ENCODE measurements at regions not wholly inside any gene's neighbourhood (a gene's known extent, or its start where the extent isn't known, plus 50 kb on each side); places are given as distances from the start of the nearest gene placed in this dataset.
A peak's percentile ranks its signal among the peaks of the same experiment; 100 is the strongest.
"Not testable (repeated sequence)": the region's sequence is repeated elsewhere in the genome, so short reads cannot be mapped to it uniquely, and the experiment has no call there.

DNA sequence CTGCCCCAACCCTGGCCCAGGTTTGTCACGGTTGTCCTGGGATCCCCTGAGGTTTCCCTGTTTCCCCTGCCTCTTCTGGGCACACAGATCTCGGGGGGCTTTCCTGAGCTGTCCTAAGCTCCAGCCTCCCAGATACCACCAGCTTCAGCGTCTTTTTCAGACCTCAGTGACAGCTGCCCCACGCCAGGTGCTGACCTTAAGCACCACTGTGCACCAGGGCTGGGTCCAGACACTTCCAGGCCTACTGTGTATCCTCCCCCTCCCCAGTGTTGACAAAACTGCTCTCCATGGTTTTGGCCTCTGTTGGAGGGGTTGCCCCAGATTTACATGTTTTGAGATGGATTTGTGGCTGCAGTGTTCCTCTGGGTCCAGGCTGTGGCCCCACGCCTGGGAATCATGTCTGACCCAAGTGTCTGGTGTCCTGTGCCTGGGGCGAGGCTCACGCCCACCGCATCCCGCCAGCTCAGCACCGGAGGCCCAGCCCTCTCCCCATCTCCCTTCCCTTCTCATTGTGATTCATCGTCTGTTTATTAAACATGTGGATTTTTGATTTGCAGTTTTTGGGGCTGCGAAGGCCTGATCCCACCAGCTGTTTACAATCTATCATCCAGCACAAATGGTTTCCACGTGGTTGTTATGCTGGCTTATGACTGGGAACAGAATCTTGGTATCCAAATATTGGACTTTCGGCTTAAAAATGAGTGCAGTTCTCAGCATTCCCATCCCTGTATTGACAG is 82.1 kb downstream of the METRNL start:
- intact Hi-C loops (cut with DNase I, micrococcal nuclease) = no loop called here
- TF ChIP-seq, protein P1, sequence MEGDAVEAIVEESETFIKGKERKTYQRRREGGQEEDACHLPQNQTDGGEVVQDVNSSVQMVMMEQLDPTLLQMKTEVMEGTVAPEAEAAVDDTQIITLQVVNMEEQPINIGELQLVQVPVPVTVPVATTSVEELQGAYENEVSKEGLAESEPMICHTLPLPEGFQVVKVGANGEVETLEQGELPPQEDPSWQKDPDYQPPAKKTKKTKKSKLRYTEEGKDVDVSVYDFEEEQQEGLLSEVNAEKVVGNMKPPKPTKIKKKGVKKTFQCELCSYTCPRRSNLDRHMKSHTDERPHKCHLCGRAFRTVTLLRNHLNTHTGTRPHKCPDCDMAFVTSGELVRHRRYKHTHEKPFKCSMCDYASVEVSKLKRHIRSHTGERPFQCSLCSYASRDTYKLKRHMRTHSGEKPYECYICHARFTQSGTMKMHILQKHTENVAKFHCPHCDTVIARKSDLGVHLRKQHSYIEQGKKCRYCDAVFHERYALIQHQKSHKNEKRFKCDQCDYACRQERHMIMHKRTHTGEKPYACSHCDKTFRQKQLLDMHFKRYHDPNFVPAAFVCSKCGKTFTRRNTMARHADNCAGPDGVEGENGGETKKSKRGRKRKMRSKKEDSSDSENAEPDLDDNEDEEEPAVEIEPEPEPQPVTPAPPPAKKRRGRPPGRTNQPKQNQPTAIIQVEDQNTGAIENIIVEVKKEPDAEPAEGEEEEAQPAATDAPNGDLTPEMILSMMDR (IDR thresholded peaks at IDR 0.05) = no peak
- ATAC-seq (peak; percentile 62), DNase-seq (no peak)
- Histone ChIP-seq H3K4me3 (no peak overlapping the region), H3K4me1 (ENCODE audit: low read depth) (no peaks in the 10 kb centered on the region), H3K9me3 (no peaks in the 10 kb centered on the region), H3K36me3 (ENCODE audit: low read depth) (no peaks in the 10 kb centered on the region)

DNA sequence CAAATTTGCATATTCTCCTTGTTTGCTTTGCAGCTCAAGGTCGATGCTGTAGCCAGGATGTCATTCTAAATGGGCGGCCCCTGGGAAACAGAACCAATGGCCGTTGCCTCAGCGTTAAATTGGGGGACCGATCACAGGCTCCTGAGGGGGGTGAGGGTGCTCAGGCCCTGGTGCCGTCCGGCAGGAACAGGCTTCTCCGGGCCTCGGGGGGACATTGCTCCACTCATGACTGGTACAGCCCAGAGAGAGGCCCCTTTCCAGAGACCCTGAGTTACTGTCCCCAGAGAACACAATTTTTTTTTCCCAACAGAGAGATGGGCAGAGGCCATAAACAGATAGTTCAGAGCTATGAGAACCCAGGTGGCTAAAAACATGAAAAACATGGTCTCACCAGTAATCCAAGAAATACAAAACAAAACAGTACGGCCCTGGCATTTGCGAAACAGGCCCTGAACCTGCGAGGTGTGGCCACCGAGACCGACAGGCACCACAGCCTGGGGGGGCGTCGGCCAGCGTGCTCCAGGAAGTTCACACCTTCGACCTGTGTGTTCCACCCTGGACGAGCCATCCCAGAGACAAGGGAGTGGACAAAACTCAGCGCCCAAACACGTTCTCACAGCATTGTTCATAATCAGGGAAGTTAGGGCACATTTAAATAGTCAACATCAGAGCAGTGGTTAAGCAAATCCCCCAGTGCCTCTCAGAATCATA is 82.8 kb downstream of the METRNL start:
- no peak overlapping the region for H3K4me3 ChIP-seq
- intact Hi-C loops (cut with DNase I, micrococcal nuclease) = no loop called here
- ATAC-seq = no peak
- no peaks in the 10 kb centered on the region for H3K36me3 ChIP-seq (ENCODE audit: low read depth)
- no peaks in the 10 kb centered on the region for H3K4me1 ChIP-seq (ENCODE audit: low read depth)
- H3K9me3 ChIP-seq = no peaks in the 10 kb centered on the region
- no peak for DNase-seq
- TF ChIP-seq, protein P1 (IDR thresholded peaks at IDR 0.05) = no peak

DNA sequence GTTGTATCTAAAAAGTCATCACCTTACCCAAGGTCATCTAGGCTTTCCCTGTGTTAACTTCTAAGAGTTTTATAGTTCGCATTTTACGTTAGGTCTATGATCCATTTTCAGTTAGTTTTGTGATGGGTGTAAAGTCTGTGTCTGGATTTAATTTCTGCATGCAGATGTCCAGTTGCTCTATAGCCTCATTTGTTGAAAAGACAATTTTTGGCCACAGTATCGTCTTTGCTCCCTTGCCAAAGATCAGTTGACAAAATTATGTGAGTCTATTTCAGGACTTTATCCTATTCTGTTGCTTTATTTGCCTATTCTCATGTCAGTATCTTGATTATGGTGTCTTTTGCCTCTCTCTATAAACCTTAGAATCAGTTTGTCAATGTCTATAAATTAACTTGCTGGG is 85.1 kb downstream of the METRNL start:
- Histone ChIP-seq H3K9me3 (no peaks in the 10 kb centered on the region), H3K36me3 (ENCODE audit: low read depth) (no peaks in the 10 kb centered on the region), H3K4me3 (no peak overlapping the region), H3K4me1 (ENCODE audit: low read depth) (no peaks in the 10 kb centered on the region)
- TF ChIP-seq, protein P1 (IDR thresholded peaks at IDR 0.05) = no peak
- intact Hi-C loops (cut with DNase I, micrococcal nuclease) = no loop called here
- no peak for DNase-seq
- ATAC-seq = no peak

DNA sequence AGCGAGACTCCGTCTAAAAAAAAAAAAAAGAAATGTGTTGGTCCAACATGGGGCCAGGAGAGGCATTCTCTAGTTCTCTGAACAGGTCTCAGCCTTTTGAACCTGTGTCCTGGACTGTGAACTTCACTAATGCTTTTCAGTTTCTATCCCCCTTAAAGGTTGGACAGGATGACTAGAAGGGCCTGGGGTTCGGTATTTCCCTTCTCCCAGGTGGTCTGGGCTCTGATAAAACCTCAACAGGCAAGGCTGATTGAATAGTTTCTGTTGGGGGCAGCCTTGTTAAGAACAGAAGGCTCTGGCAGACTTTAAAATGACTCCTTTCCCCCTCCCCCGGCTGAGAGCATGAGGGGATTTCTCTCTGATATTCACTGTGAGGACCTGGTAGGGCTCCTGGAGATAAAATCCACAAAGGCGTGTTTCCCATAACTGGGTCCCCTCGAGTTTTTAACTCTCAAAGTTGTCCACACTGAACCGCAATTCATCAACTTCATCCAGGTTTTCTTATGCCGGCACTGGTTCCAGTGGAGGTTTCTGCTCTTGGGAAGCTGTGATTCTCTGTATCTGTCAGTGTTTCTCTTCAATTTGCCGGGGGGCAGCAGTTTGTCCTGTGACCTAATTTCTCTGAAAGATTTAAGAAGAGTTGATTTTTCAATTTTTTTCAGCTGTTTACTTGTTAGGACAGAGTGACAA is 91.3 kb downstream of the METRNL start:
- Histone ChIP-seq H3K4me3 (no peak overlapping the region), H3K9me3 (no peaks in the 10 kb centered on the region), H3K4me1 (ENCODE audit: low read depth) (no peaks in the 10 kb centered on the region), H3K36me3 (ENCODE audit: low read depth) (no peaks in the 10 kb centered on the region)
- TF ChIP-seq, protein P1 (IDR thresholded peaks at IDR 0.05) = no peak
- intact Hi-C loops (cut with DNase I, micrococcal nuclease) = no loop called here
- DNase-seq = no peak
- no peak for ATAC-seq

DNA sequence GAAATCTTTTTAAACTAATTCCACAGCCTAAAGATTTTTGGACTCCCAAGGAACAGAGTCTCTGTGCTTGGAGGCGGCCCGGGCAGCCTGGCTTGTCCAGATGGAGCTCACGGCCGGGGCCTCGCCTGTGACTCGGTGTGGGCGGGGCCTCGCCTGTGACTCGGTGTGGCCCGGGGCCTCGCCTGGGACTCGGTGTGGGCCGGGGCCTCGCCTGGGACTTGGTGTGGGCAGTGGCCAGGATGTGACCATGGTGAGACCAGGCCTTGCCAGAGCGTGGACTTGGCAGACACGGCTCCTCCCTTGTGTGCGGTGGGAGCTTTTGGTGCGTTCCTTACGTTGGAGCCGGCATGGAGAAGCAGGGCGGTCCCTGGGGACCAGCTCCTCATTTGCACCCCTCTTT is 92.3 kb downstream of the METRNL start:
- TF ChIP-seq, protein P1 (IDR thresholded peaks at IDR 0.05) = no peak
- no peak overlapping the region for H3K4me3 ChIP-seq
- H3K9me3 ChIP-seq = no peaks in the 10 kb centered on the region
- intact Hi-C loops (cut with DNase I, micrococcal nuclease) = no loop called here
- no peaks in the 10 kb centered on the region for H3K4me1 ChIP-seq (ENCODE audit: low read depth)
- no peaks in the 10 kb centered on the region for H3K36me3 ChIP-seq (ENCODE audit: low read depth)
- DNase-seq = peak in 1 of 3 donors; percentile 47
- peak; percentile 9 for ATAC-seq

DNA sequence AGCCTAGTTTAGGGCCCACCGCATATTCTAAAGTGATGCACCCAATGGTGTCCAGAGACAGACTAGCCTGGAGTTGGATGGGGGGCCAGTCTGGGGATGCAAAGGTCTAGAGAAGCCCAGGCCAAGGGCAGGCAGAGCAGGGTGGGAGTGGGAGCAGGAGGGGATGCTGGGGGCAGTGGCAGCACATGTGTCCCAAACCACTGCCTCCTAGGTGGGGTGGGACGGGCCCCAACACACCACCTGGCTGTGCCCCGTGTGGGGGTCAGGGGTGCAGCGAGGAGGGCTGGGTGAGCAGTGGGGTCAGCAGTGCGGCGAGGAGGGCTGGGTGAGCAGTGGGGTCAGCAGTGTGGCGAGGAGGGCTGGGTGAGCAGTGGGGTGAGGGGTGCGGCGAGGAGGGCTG is 92.7 kb downstream of the METRNL start:
- H3K4me3 ChIP-seq; intact Hi-C loops (cut with DNase I, micrococcal nuclease); H3K9me3 ChIP-seq; ATAC-seq; H3K36me3 ChIP-seq (ENCODE audit: low read depth); DNase-seq; H3K4me1 ChIP-seq (ENCODE audit: low read depth): not testable (repeated sequence)

DNA sequence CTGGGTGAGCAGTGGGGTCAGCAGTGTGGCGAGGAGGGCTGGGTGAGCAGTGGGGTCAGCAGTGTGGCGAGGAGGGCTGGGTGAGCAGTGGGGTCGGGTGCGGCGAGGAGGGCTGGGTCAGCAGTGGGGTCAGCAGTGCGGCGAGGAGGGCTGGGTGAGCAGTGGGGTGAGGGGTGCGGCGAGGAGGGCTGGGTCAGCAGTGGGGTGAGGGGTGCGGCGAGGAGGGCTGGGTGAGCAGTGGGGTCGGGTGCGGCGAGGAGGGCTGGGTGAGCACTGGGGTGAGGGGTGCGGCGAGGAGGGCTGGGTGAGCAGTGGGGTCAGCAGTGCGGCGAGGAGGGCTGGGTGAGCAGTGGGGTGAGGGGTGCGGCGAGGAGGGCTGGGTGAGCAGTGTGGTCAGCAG is 93.2 kb downstream of the METRNL start:
- ATAC-seq; H3K4me1 ChIP-seq (ENCODE audit: low read depth); H3K36me3 ChIP-seq (ENCODE audit: low read depth); H3K9me3 ChIP-seq; DNase-seq; H3K4me3 ChIP-seq; intact Hi-C loops (cut with DNase I, micrococcal nuclease): not testable (repeated sequence)

DNA sequence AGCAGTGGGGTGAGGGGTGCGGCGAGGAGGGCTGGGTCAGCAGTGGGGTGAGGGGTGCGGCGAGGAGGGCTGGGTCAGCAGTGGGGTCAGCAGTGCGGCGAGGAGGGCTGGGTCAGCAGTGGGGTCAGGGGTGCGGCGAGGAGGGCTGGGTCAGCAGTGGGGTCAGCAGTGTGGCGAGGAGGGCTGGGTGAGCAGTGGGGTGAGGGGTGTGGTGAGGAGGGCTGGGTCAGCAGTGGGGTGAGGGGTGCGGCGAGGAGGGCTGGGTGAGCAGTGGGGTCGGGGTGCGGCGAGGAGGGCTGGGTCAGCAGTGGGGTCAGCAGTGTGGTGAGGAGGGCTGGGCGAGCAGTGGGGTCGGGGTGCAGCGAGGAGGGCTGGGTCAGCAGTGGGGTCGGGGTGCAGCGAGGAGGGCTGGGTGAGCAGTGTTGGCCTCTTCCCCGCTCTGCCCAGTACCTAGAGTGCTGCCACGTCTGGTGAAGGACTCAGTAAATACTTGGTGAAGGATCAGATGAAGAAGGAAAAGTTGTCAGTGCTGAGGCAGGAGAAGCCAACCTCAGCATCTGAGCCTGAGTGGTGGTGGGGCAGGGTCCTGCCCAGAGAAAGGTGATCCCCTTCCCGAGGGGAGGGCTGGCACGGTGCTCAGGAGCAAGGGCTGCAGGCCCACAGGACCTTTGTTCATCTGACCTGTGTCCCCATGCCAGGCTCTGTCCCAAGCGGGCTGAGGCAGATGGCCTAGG is 93.9 kb downstream of the METRNL start:
- ATAC-seq; H3K4me3 ChIP-seq; H3K36me3 ChIP-seq (ENCODE audit: low read depth); intact Hi-C loops (cut with DNase I, micrococcal nuclease); H3K4me1 ChIP-seq (ENCODE audit: low read depth); DNase-seq; H3K9me3 ChIP-seq: not testable (repeated sequence)
